GM12878 (cell line): ENCODE measurements at regions not wholly inside any gene's neighbourhood (a gene's known extent, or its start where the extent isn't known, plus 50 kb on each side); places are given as distances from the start of the nearest gene placed in this dataset.

Experiments used
- ATAC-seq: fragments of 200-7000 bp; cut with Tn5 transposase; 3 replicates; pipeline ENCODE4 v1.9.1; 2020; ENCODE audit warnings: mild to moderate bottlenecking, moderate library complexity
- BruUV-seq: library from RNA; stranded (reverse); fragments of 400-500 nt; replicated peaks from 2 replicates; lab custom pipeline; 2021; lab: Mats Ljungman, UMichigan
- CTCF ChIA-PET: fragments of 300-600 bp; sonication (Branson Sonifier 250); formaldehyde crosslinking; extraction: SDS; loops from one replicate; lab custom pipeline; 2021; ENCODE audit warnings: inconsistent platforms; lab: Yijun Ruan, JAX
- POLR2A ChIA-PET: fragments of 350-600 bp; formaldehyde crosslinking; extraction: SDS; loops from one replicate; lab custom pipeline; 2021; ENCODE audit warnings: inconsistent platforms; lab: Charles Lee
- RAD21 ChIA-PET: fragments of 300-600 bp; sonication (Branson Sonifier 250); formaldehyde crosslinking; loops from one replicate; lab custom pipeline; 2023; ENCODE audit warnings: antibody characterized with exemption; ENCODE audit not compliant: unreplicated experiment; lab: Charles Lee
- SMC1A ChIA-PET: fragments of 300-600 bp; sonication (Branson Sonifier 250); formaldehyde crosslinking; loops from one replicate; lab custom pipeline; 2023; ENCODE audit not compliant: unreplicated experiment, uncharacterized antibody; lab: Charles Lee
- DNase-seq: peaks from one replicate; pipeline ENCODE4 v3.0.0-alpha.2; 2011; ENCODE audit warnings: low read depth, low spot score
- FAIRE-seq: peaks from 3 replicates; lab custom pipeline; 2011; peaks lifted over from hg19 to GRCh38; lab: Jason Lieb, UNC
- H2AFZ ChIP-seq: 2 replicates; pipeline ENCODE4 v1.6.0; 2011; ENCODE audit warnings: low read depth, low read length, control low read depth; ENCODE audit not compliant: control insufficient read depth
- H3K27ac ChIP-seq: 2 replicates; pipeline ENCODE4 v1.5.1; 2011; ENCODE audit warnings: control low read depth; ENCODE audit not compliant: control insufficient read depth, insufficient read depth
- H3K27me3 ChIP-seq, 2 experiments: replicated peaks in 1 of 2; 2 replicates each; pipeline versions ENCODE4 v1.6.0 to v1.6.1; 2011; ENCODE audit warnings: low read length in 1 of 2; ENCODE audit not compliant: control insufficient read depth in 2 of 2, insufficient read depth in 2 of 2
- H3K36me3 ChIP-seq, 2 experiments: 2 replicates each; pipeline ENCODE4 v1.5.1; 2011; ENCODE audit warnings: low read length in 1 of 2; ENCODE audit not compliant: control insufficient read depth in 2 of 2, insufficient read depth in 2 of 2
- H3K4me1 ChIP-seq: 2 replicates; pipeline ENCODE4 v1.6.1; 2011; ENCODE audit warnings: mild to moderate bottlenecking, low read length, moderate library complexity, mixed read lengths; ENCODE audit not compliant: control insufficient read depth, insufficient read depth
- H3K4me2 ChIP-seq: 2 replicates; pipeline ENCODE4 v1.6.0; 2011; ENCODE audit warnings: control low read depth; ENCODE audit not compliant: control insufficient read depth, insufficient read depth
- H3K4me3 ChIP-seq: fragments of 200-600 bp; sonication (generic); 2 replicates; pipeline ENCODE4 v1.5.1; 2016
- H3K79me2 ChIP-seq: 2 replicates; pipeline ENCODE4 v1.6.0; 2011; ENCODE audit warnings: low read length; ENCODE audit not compliant: control insufficient read depth, insufficient read depth
- H3K9ac ChIP-seq: 2 replicates; pipeline ENCODE4 v1.8.0; 2011; ENCODE audit warnings: low read length, control low read depth, mixed read lengths; ENCODE audit not compliant: control insufficient read depth, insufficient read depth
- H3K9me3 ChIP-seq: replicated peaks from 3 replicates; pipeline ENCODE4 v1.5.1; 2011; ENCODE audit warnings: mild to moderate bottlenecking, low read length; ENCODE audit not compliant: control insufficient read depth, insufficient read depth
- H4K20me1 ChIP-seq: 2 replicates; pipeline ENCODE4 v1.6.0; 2011; ENCODE audit not compliant: control insufficient read depth, insufficient read depth
- PRDM15 ChIP-seq: fragments of 450-650 bp; formaldehyde crosslinking; IDR thresholded peaks from 2 replicates; pipeline ENCODE4 v1.4.0; 2020; ENCODE audit warnings: mild to moderate bottlenecking, moderate library complexity
- RELB ChIP-seq: fragments of 450-650 bp; IDR thresholded peaks from 2 replicates; pipeline ENCODE4 v1.6.1; 2017; ENCODE audit warnings: low read depth, mild to moderate bottlenecking, moderate library complexity
- WGBS: methylation state at CpG from one replicate; pipeline ENCODE4 v1.1.6; 2016; ENCODE audit warnings: low lambda C conversion rate; ENCODE audit not compliant: insufficient replicate concordance, insufficient coverage; ENCODE audit errors: missing lambda C conversion rate; 5-methylcytosine and 5-hydroxymethylcytosine counted together
- in situ Hi-C: fragments of 300-500 bp; cut with MboI; formaldehyde crosslinking; loops from 9 replicates; pipeline ENCODE4 v1.14.3; 2018; ENCODE audit warnings: mixed read lengths
- intact Hi-C: fragments of 100-400 bp; cut with micrococcal nuclease; formaldehyde crosslinking; loops from one replicate; pipeline ENCODE4 v1.14.2; 2022; ENCODE audit not compliant: unreplicated experiment

- FAIRE-seq (no peak), DNase-seq (no peak), ATAC-seq (no peak)
- Histone ChIP-seq H4K20me1 (no peaks in the 10 kb centered on the region), H3K27me3 (no peaks in the 10 kb centered on the region), H3K79me2 (no peaks in the 10 kb centered on the region), H3K27ac (no peak overlapping the region), H3K9ac (no peak overlapping the region), H3K4me2 (no peak overlapping the region), H3K9me3 (no peaks in the 10 kb centered on the region; the same call in 1 of the 3 replicates), H3K4me1 (peaks cover 14% of the 10 kb centered on the region; the same call in 1 of the 2 replicates), H3K4me3 (no peak overlapping the region), H3K36me3 (no peaks in the 10 kb centered on the region), H2AFZ (no peak overlapping the region)
- BruUV-seq, result no TSS peak
- POLR2A ChIA-PET, result interaction anchor here (5.7 to 7.9 kb wide), 2 partner anchors 41 to 46 kb away, joined by 28 to 47 read pairs; no protein-coding TSS in a partner anchor
- intact Hi-C loops (no loop called here), in situ Hi-C loops (no loop called here)
- CTCF ChIA-PET, result interaction anchor here (0.8 to 4.2 kb wide), 9 partner anchors 11 to 120 kb away, joined by 3 to 28 read pairs (median 4); no protein-coding TSS in a partner anchor
- WGBS, result 53% methylated on average over 2 of the region's 2 CpGs
- RAD21 ChIA-PET, result interaction anchor here (0.6 to 10.2 kb wide), 8 partner anchors 13 to 120 kb away, joined by 3 to 115 read pairs (median 4); partner anchors contain the start of gene RAD23B
- SMC1A ChIA-PET, result interaction anchor here (1.1 to 14.6 kb wide), 10 partner anchors 10 to 63 kb away, joined by 3 to 187 read pairs (median 6); no protein-coding TSS in a partner anchor
- TF ChIP-seq RELB (no peak), PRDM15 (CRISPR knock-in tag) (no peak)
These were observed 61.8 kb upstream of the RAD23B start for GRCh38 chr9:107221321-107221720.
